ENCODE measurements at regions not wholly inside any gene's neighbourhood (a gene's known extent, or its start where the extent isn't known, plus 50 kb on each side); places are given as distances from the start of the nearest gene placed in this dataset.

DNA sequence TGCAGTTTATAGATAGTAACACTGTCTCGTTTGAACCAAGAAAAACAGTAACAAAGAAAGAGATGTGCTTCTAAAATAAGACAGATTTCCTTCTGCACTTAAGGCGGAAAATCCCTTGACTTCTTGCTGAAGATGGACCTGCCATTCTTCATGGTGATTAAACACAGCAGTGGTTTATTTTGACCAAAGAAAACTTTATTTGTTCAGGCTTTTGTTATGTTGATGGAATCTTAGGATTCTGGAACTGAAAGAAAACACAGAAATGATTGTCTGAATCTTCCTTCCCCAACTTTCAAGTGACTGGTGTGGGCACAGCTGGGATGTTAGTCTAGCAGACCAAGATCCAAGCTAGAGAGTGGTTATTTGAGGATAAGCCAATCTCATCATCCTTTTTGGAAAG is 72.2 kb downstream of the DACT1 start:
- DNase-seq (no peak), ATAC-seq (ENCODE audit: low FRiP score) (no peak)
- Histone ChIP-seq H3K4me3 (ENCODE audit: low read length in 2 of 2) (no peak overlapping the region), H3K27ac (ENCODE audit: low read depth in 1 of 2, low read length in 2 of 2) (peak overlapping the region in 1 of 2 donors; percentile 76), H3K36me3 (ENCODE audit: control insufficient read depth in 1 of 2, insufficient read depth in 2 of 2, low read length in 1 of 2) (no peaks in the 10 kb centered on the region), H3K27me3 (ENCODE audit: control insufficient read depth in 1 of 2, insufficient read depth in 2 of 2, low read length in 1 of 2) (no peaks in the 10 kb centered on the region), H3K9me3 (ENCODE audit: control insufficient read depth, low read length) (no peaks in the 10 kb centered on the region), H3K4me1 (ENCODE audit: control insufficient read depth in 1 of 2, insufficient read depth in 2 of 2, low read length in 2 of 2) (peaks cover 0 to 5% of the 10 kb centered on the region in 2 donors)
- intact Hi-C loops (cut with DNase I): no loop called here
- 10 to 28% methylated on average over 2 of the region's 2 CpGs for WGBS, 2 donors

DNA sequence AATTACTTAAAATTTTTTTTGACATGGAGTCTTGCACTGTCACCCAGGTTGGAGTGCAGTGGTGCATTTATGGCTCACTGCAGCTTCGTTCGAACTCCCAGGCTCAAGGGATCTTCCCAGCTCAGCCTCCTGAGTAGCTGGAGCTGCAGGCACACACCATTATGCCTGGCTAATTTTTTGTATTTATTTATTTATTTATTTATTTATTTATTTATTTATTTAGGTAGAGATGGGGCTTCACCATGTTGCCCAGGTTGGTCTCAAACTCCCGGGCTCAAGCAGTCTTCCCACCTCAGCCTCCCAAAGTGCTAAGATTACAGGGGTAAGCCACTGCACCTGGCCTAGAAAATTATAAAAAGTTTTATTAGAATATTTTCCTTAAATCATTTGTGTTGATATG is 73.6 kb downstream of the DACT1 start:
- ATAC-seq (ENCODE audit: low FRiP score): no peak
- Histone ChIP-seq H3K4me3 (ENCODE audit: low read length in 2 of 2) (no peak overlapping the region), H3K27me3 (ENCODE audit: control insufficient read depth in 1 of 2, insufficient read depth in 2 of 2, low read length in 1 of 2) (no peaks in the 10 kb centered on the region), H3K27ac (ENCODE audit: low read depth in 1 of 2, low read length in 2 of 2) (no peak overlapping the region), H3K9me3 (ENCODE audit: control insufficient read depth, low read length) (no peaks in the 10 kb centered on the region), H3K4me1 (ENCODE audit: control insufficient read depth in 1 of 2, insufficient read depth in 2 of 2, low read length in 2 of 2) (peaks cover 0 to 5% of the 10 kb centered on the region in 2 donors), H3K36me3 (ENCODE audit: control insufficient read depth in 1 of 2, insufficient read depth in 2 of 2, low read length in 1 of 2) (no peaks in the 10 kb centered on the region)
- intact Hi-C loops (cut with DNase I): no loop called here
- no peak for DNase-seq
- 96 to 97% methylated on average over 3 of the region's 3 CpGs for WGBS, 2 donors

DNA sequence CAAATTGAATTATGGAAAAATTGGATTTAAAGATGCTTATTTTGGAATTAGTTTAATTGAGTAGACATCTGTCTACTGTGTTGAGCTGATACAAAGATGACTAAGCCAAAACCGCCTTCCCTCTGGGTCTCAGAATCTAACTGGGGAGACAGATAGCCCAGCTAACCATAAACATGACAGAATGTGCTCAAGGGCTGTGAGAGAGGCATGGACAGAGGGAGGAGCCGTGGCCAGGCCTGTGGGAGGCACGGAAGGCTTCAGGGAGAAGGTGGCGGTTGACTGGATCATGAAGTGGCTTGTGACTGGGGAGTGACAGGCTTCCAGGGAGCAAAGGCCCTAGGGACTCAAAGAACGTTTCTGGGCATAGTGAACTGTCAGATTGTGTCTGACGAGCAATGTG is 74.6 kb downstream of the DACT1 start:
- DNase-seq (no peak), ATAC-seq (ENCODE audit: low FRiP score) (no peak)
- WGBS, 2 donors: 78 to 81% methylated on average over 6 of the region's 6 CpGs
- no peak overlapping the region for H3K27ac ChIP-seq (ENCODE audit: low read depth in 1 of 2, low read length in 2 of 2)
- intact Hi-C loops (cut with DNase I): no loop called here
- no peaks in the 10 kb centered on the region for H3K9me3 ChIP-seq (ENCODE audit: control insufficient read depth, low read length)
- no peaks in the 10 kb centered on the region for H3K36me3 ChIP-seq (ENCODE audit: control insufficient read depth in 1 of 2, insufficient read depth in 2 of 2, low read length in 1 of 2)
- no peak overlapping the region for H3K4me3 ChIP-seq (ENCODE audit: low read length in 2 of 2)
- peaks cover 0 to 5% of the 10 kb centered on the region in 2 donors for H3K4me1 ChIP-seq (ENCODE audit: control insufficient read depth in 1 of 2, insufficient read depth in 2 of 2, low read length in 2 of 2)
- H3K27me3 ChIP-seq (ENCODE audit: control insufficient read depth in 1 of 2, insufficient read depth in 2 of 2, low read length in 1 of 2): no peaks in the 10 kb centered on the region

DNA sequence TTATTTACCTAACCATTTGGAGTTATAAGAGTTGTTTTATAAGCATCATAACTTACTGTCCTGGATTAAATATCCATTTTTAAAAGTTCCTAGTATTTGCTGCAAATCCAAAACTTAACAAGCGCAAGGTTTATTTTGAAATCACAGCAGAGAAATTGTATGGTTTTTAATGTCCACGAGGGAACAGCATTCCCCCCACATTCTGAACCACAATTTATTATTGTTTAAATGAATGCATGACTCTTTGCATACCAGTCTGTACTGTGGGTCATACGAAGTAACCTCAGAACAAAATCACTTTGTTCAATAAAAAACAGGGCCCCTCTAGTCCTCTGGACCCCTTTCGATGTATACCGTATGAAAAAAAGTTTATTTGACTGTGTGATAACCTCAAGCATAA is 75.9 kb downstream of the DACT1 start:
- H3K27ac ChIP-seq (ENCODE audit: low read depth in 1 of 2, low read length in 2 of 2): no peak overlapping the region
- H3K36me3 ChIP-seq (ENCODE audit: control insufficient read depth in 1 of 2, insufficient read depth in 2 of 2, low read length in 1 of 2): no peaks in the 10 kb centered on the region
- intact Hi-C loops (cut with DNase I): no loop called here
- no peaks in the 10 kb centered on the region for H3K9me3 ChIP-seq (ENCODE audit: control insufficient read depth, low read length)
- H3K4me1 ChIP-seq (ENCODE audit: control insufficient read depth in 1 of 2, insufficient read depth in 2 of 2, low read length in 2 of 2): peaks cover 0 to 5% of the 10 kb centered on the region in 2 donors
- no peak overlapping the region for H3K4me3 ChIP-seq (ENCODE audit: low read length in 2 of 2)
- H3K27me3 ChIP-seq (ENCODE audit: control insufficient read depth in 1 of 2, insufficient read depth in 2 of 2, low read length in 1 of 2): no peaks in the 10 kb centered on the region
- DNase-seq (no peak), ATAC-seq (ENCODE audit: low FRiP score) (no peak)
- WGBS, 2 donors: 82 to 84% methylated on average over 5 of the region's 5 CpGs

DNA sequence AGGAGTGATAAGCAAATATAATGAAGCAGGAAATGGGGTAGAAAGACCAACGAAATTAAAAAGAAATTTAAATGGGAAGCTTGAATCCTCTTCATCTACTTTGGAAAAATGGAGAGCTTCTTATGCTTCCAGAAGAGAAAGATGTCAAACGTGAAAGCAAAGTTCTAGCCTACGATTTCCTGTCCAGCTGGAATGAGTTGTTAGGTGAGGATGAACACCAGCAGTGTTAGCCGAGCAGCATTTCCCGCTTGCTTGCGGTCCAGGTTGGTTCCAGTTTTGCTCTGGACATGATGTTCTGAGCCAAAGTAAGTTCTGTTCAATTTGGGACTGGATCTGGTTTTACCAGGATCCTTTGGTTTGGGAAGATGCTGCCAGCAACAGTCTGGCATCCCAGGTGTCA is 78.9 kb downstream of the DACT1 start:
- Histone ChIP-seq H3K27me3 (ENCODE audit: control insufficient read depth in 1 of 2, insufficient read depth in 2 of 2, low read length in 1 of 2) (no peaks in the 10 kb centered on the region), H3K36me3 (ENCODE audit: control insufficient read depth in 1 of 2, insufficient read depth in 2 of 2, low read length in 1 of 2) (no peaks in the 10 kb centered on the region), H3K9me3 (ENCODE audit: control insufficient read depth, low read length) (no peaks in the 10 kb centered on the region), H3K4me1 (ENCODE audit: control insufficient read depth in 1 of 2, insufficient read depth in 2 of 2, low read length in 2 of 2) (no peaks in the 10 kb centered on the region), H3K4me3 (ENCODE audit: low read length in 2 of 2) (no peak overlapping the region), H3K27ac (ENCODE audit: low read depth in 1 of 2, low read length in 2 of 2) (no peak overlapping the region)
- intact Hi-C loops (cut with DNase I): no loop called here
- WGBS, 2 donors: 59 to 84% methylated on average over 6 of the region's 6 CpGs
- no peak for DNase-seq
- ATAC-seq (ENCODE audit: low FRiP score): no peak

DNA sequence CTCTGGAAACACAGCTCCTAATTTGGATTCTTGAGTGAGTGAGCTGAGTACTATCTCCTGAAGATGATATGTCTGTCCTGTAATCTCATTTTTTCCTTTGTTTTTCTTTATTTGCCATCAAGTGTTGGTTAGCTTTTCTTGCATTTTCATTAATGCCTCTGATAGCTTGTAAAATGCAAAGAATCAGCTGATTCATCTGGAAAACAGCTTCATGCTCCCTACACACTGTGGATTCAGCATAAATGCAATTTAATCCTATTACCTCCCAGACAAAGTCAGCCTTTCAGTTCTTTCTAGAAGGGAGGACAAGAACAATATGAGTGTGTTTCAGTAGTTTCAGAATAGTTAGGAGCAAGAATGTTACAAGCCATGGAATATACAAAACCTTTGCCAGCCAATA is 79.4 kb downstream of the DACT1 start:
- H3K9me3 ChIP-seq (ENCODE audit: control insufficient read depth, low read length): no peaks in the 10 kb centered on the region
- H3K27me3 ChIP-seq (ENCODE audit: control insufficient read depth in 1 of 2, insufficient read depth in 2 of 2, low read length in 1 of 2): no peaks in the 10 kb centered on the region
- DNase-seq: no peak
- no peak overlapping the region for H3K4me3 ChIP-seq (ENCODE audit: low read length in 2 of 2)
- no peak for ATAC-seq (ENCODE audit: low FRiP score)
- no peak overlapping the region for H3K27ac ChIP-seq (ENCODE audit: low read depth in 1 of 2, low read length in 2 of 2)
- no peaks in the 10 kb centered on the region for H3K4me1 ChIP-seq (ENCODE audit: control insufficient read depth in 1 of 2, insufficient read depth in 2 of 2, low read length in 2 of 2)
- intact Hi-C loops (cut with DNase I): no loop called here
- no peaks in the 10 kb centered on the region for H3K36me3 ChIP-seq (ENCODE audit: control insufficient read depth in 1 of 2, insufficient read depth in 2 of 2, low read length in 1 of 2)

DNA sequence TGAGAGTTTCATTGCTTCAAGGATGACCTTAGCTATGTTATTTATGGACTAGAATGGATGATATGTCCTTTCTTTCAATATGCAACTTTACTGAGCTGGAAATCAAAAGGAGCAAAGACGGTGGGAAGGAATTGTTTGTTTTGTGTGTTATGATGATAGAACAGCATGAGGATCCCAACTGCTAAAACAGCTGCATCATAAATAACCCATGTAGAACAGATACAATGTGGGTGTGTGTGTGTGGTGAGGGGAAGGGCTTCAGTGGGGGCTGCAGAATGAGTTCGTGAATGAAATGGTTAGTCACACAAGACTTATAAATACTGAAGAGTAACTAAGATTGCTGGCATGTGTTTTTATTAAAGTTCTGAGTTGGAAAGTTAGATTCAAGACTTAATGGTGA is 80.1 kb downstream of the DACT1 start:
- H3K9me3 ChIP-seq (ENCODE audit: control insufficient read depth, low read length): no peaks in the 10 kb centered on the region
- H3K36me3 ChIP-seq (ENCODE audit: control insufficient read depth in 1 of 2, insufficient read depth in 2 of 2, low read length in 1 of 2): no peaks in the 10 kb centered on the region
- no peak overlapping the region for H3K4me3 ChIP-seq (ENCODE audit: low read length in 2 of 2)
- intact Hi-C loops (cut with DNase I): no loop called here
- DNase-seq (no peak), ATAC-seq (ENCODE audit: low FRiP score) (no peak)
- H3K27ac ChIP-seq (ENCODE audit: low read depth in 1 of 2, low read length in 2 of 2): no peak overlapping the region
- no peaks in the 10 kb centered on the region for H3K27me3 ChIP-seq (ENCODE audit: control insufficient read depth in 1 of 2, insufficient read depth in 2 of 2, low read length in 1 of 2)
- WGBS, 2 donors: 63 to 74% methylated on average over 2 of the region's 2 CpGs
- H3K4me1 ChIP-seq (ENCODE audit: control insufficient read depth in 1 of 2, insufficient read depth in 2 of 2, low read length in 2 of 2): no peaks in the 10 kb centered on the region

DNA sequence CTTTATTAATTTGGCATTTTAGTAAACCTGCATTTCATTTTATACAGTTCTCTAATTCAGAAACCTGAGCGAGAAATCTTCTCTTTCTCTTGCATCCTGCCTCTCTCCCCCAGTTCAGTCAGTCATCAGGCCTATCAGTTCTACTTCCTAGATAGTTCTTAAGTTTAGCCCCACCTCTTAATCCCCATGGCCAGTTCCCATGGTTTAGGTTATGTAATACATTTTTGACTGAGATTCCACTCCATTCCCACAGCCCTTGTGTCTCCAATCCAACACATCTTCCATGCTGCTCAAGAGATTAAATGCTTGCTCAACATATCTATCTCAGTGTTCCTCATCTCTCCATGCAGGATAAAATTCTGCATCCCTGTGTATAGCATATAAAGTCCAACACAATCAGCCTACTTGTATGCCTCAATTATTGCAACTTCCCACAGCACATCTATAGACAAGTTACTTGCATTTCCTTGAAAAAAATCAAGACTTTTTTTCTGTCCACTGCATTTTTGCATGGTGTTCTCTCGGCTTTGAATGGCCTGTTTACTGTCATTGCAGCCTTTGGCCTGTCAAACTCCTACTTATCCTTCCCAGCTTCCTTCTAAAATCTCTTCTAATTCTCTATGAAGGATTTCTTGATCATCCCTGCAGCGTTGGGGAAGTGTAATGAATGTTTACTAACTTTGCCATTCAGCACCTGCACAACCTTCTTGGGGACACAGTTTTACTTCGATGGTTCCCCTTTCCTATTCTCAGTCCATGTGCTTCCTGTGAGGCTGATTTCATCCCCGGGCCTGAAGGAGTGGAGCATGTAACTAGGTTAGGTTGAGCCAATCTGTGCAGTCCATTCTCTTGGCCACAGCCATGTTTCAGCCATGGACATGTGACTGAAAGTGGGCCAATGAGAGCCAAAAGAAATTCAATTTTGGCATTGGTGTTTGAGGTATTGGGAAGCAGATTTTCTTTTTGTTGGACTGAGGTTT is 80.8 kb downstream of the DACT1 start:
- intact Hi-C loops (cut with DNase I): no loop called here
- DNase-seq: no peak
- H3K27me3 ChIP-seq (ENCODE audit: control insufficient read depth in 1 of 2, insufficient read depth in 2 of 2, low read length in 1 of 2): no peaks in the 10 kb centered on the region
- H3K4me3 ChIP-seq (ENCODE audit: low read length in 2 of 2): no peak overlapping the region
- no peaks in the 10 kb centered on the region for H3K9me3 ChIP-seq (ENCODE audit: control insufficient read depth, low read length)
- H3K36me3 ChIP-seq (ENCODE audit: control insufficient read depth in 1 of 2, insufficient read depth in 2 of 2, low read length in 1 of 2): no peaks in the 10 kb centered on the region
- H3K27ac ChIP-seq (ENCODE audit: low read depth in 1 of 2, low read length in 2 of 2): no peak overlapping the region
- no peak for ATAC-seq (ENCODE audit: low FRiP score)
- WGBS, 2 donors: 88 to 89% methylated on average over 5 of the region's 5 CpGs
- no peaks in the 10 kb centered on the region for H3K4me1 ChIP-seq (ENCODE audit: control insufficient read depth in 1 of 2, insufficient read depth in 2 of 2, low read length in 2 of 2)

DNA sequence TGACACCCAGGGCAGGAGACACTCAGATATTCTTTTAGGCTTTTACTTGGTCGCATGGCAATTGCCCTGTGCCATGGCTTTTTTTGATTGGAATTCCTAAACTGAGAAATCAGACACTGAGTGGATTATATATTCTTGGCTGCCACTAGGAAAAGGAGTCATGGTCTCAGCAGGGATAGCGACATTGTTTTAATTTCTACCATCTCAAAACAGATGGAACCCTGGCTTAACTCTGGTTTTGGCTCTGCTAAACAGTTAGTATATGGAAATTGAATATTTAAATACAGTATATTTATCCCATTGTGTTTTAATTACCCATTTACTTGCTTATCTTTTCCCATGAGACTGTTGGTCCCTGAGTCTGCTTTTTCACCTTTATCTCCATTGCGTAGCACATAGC is 84.0 kb downstream of the DACT1 start:
- no peaks in the 10 kb centered on the region for H3K27me3 ChIP-seq (ENCODE audit: control insufficient read depth in 1 of 2, insufficient read depth in 2 of 2, low read length in 1 of 2)
- intact Hi-C loops (cut with DNase I): no loop called here
- DNase-seq: no peak
- no peaks in the 10 kb centered on the region for H3K4me1 ChIP-seq (ENCODE audit: control insufficient read depth in 1 of 2, insufficient read depth in 2 of 2, low read length in 2 of 2)
- no peak for ATAC-seq (ENCODE audit: low FRiP score)
- H3K36me3 ChIP-seq (ENCODE audit: control insufficient read depth in 1 of 2, insufficient read depth in 2 of 2, low read length in 1 of 2): no peaks in the 10 kb centered on the region
- WGBS, 2 donors: 87 to 93% methylated on average over 3 of the region's 3 CpGs
- no peak overlapping the region for H3K4me3 ChIP-seq (ENCODE audit: low read length in 2 of 2)
- H3K9me3 ChIP-seq (ENCODE audit: control insufficient read depth, low read length): no peaks in the 10 kb centered on the region
- no peak overlapping the region for H3K27ac ChIP-seq (ENCODE audit: low read depth in 1 of 2, low read length in 2 of 2)
